GM11168 (cell line): ENCODE measurements at regions not wholly inside any gene's neighbourhood (a gene's known extent, or its start where the extent isn't known, plus 50 kb on each side); places are given as distances from the start of the nearest gene placed in this dataset.
"Not testable (repeated sequence)": the region's sequence is repeated elsewhere in the genome, so short reads cannot be mapped to it uniquely, and the experiment has no call there.

Experiments used
- in situ Hi-C: fragments of 300-500 bp; cut with MboI; formaldehyde crosslinking; loops from one replicate; pipeline ENCODE4 v1.12.0; 2022; ENCODE audit warnings: low sequenced_read_pairs; ENCODE audit not compliant: unreplicated experiment

DNA sequence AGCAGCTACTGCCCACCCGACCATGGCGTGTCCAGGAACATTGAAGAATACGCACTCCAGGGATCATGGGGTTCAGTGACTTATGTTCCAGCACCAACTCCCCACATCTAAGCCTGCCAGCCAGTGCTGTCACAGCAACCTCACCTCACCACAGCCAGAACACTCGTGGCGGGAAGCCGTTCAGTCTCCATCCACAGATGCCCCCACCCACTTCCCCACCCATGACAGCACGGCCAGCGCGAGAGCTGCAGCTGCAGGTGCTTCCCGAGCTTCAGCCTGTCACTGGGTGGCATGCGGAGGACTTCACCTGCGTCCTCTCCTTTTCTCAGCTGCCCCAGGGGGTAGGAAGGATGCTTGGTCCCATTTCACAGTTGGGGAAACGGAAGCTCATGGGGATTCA is 50.3 kb downstream of the RBFOX3 start:
- in situ Hi-C loops = no loop called here

DNA sequence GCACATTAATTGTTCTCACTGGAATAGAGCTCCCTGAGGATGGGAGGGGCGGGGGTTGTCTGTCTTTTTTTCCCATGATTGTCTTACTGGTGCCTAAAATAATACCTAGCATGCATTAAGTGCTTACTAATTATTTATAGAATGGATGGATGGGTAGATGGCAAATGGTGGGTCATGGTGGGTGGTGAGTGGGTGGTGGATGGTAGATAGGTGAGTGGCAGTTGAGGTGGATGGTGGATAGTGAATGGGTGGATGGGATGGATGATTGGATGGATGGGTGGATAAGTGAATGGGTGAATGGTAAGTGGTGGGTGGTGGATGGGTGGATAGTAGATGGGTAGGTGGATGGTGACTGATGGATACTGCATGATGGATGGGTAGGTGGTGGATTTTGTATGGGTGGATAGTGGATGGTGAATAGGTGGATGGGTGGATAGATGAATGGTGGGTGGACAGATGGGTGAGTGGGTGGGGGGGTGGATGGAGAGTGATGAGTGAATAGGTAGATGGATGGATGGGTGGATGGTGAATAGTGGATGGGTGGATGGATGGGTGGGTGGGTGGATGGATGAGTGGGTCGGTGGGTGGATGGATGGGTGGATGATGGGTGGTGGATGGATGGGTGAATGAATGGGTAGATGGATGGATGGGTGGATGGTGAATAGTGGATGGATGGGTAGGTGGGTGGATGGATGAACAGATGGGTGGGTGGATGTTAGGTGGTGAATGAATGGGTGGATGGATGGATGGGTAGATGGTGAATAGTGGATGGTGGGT is 51.6 kb downstream of the RBFOX3 start:
- in situ Hi-C loops = no loop called here

DNA sequence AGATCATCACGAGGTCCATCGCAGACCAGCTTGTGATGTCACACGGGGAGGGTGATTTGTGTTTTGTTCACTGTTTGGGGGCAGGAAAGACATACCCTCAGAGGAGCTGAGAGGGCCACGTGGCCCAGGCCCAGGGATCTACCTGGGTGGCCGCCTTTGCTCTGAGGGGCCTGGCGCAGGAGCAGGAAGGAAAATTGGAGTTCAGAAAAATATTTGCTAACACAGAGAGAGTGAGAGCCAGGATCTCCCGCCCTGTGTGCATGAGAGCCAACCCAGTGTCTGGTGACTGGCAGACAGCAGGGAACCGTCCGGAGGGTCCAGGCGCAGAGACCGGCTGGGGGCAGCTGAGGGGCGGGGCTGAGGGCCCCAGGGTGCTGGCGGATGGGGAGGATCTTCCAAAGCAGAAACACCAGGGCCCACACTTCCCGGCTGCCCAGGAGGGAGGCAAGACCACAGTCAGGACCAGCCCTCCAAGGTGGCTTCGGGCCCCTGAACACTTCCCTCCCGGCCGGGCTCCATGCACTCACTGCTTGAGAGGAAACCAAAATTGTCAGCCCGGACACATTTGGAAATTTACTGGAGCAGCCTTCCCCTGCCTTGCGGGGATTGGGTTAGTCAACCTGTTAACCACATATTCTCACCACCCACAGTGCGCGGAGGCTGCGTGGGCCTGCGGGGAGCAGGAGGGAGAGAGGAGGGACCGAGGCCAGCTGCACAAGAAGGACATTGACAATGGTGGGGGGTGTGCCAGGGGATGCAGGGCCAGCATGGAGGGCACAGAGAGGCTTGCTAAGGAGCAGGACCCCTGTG is 52.6 kb downstream of the RBFOX3 start:
- in situ Hi-C loops = no loop called here

DNA sequence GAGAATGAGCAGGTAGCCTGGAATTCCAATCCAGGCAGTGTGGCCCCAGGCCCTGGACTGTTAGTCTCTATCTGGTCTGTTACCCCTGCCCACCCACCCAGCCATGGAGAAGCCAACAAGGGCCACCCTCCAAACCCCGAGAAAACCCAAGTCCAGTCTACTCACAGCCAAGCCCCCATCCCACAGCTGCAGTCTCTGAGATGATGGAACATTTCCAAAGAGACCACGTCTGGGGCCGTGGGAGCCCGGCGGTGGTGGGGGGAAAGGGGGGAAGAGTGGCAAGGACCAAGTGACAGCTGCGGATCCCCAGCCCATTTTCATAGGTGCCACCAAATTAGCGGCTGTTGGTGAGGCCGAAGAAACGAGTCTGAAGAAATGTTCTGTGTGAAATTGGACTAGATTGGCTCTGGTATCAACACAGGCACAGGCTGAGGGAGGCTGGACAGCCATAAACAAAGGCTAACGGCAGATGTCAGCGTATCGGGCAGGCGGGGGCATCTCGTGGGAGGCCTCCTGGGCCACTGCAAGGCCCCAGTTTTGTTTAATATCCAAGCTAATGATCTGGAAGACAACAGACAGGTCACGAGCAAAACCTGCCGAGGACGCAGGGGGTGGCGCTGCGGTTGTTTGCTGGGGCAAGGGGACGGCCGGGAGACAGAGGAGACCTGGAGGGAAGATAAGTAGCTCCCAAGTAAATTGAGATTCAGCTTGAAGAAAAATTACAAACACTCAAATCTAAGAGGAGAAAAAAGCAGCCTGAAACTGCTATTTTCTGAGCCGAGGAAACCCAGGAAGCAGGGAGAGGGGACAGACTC is 53.4 kb downstream of the RBFOX3 start:
- in situ Hi-C loops = no loop called here

DNA sequence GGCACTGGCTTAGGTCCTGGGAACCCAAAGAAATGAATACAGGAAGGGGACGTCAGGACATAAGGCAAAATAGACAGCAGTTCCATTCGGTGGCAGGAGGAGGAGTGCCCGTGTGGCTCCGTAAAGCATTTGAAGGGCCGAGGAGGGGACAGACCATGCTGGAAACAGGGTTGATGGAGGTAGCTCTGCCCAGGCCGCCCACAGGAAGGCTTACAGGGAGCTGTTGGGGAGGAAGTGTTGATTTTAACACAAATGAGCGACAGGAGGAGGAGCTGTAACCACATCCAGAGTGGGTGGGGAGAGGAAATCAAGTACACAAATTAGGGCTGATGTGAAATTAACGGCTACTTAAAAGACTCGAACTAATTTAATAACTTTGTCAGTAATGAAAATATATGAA is 54.6 kb downstream of the RBFOX3 start:
- in situ Hi-C loops = no loop called here

DNA sequence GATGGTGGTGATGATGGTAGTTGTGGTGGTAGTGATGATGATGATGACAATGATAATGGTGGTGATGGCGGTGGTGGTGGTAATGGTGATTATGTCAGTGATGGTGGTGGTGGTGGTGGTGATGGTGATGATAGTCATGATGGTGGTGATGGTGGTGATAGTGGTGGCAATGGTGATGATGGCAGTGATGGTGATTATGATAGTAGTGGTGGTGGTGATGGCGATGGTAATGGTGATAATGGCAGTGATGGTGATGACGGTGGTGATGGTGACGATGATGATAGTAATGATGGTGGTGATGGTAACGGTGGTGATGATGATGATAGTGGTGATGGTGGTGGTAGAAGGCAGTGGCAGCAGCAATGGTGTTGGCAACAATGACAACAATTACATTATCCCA is 55.3 kb downstream of the RBFOX3 start:
- in situ Hi-C loops = no loop called here

DNA sequence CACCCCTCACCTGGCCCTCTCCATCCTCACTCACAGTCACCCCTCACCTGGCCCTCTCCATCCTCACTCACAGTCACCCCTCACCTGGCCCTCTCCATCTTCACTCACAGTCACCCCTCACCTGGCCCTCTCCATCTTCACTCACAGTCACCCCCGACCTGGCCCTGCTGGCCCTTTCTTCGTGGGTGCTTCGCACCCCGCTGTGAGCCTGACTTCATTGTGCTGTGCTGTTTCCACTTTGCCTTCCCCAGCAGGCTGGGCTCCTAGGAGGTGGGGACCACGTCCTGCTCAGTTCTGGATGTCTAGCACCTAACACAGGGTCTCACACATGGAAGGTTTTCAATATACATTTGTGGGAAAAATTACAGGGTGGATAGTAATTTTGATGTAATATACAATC is 56.5 kb downstream of the RBFOX3 start:
- in situ Hi-C loops = not testable (repeated sequence)

DNA sequence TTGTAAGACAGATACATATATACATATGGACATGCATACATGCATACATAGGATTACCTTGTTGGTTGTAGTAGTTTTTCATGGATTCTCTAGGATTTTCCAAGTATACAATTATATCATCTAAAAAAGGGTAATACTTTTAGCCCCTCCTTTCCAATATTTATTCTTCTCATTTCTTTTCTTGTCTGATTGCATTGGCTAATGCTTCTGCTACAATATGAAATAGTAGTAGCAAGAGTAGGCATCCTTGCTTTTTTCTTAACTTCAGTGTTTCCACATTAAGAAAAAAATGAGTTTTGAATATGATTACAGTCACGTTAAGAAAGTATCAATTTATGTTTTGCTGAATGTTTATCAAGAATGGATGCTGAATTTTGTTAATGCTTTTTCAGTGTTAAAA is 58.0 kb downstream of the RBFOX3 start:
- in situ Hi-C loops = no loop called here

DNA sequence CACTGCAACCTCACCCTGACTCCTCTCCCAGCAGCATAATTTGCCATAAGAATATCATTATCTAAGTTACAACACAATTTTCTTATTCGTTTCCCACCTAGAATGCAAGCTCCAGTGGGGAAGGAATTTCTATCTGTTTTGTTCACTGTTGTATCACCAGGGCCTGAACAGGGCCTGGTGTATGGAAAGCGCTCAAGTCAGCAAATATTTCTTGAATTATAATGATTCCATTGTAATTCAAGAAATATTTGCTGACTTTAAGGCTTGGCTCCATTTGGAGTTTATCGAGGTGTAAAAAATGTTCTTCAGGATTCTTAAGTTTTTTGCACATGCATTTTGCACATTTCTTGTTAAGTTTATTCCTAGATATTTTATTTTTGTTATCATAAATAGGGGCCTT is 58.4 kb downstream of the RBFOX3 start:
- in situ Hi-C loops = no loop called here

DNA sequence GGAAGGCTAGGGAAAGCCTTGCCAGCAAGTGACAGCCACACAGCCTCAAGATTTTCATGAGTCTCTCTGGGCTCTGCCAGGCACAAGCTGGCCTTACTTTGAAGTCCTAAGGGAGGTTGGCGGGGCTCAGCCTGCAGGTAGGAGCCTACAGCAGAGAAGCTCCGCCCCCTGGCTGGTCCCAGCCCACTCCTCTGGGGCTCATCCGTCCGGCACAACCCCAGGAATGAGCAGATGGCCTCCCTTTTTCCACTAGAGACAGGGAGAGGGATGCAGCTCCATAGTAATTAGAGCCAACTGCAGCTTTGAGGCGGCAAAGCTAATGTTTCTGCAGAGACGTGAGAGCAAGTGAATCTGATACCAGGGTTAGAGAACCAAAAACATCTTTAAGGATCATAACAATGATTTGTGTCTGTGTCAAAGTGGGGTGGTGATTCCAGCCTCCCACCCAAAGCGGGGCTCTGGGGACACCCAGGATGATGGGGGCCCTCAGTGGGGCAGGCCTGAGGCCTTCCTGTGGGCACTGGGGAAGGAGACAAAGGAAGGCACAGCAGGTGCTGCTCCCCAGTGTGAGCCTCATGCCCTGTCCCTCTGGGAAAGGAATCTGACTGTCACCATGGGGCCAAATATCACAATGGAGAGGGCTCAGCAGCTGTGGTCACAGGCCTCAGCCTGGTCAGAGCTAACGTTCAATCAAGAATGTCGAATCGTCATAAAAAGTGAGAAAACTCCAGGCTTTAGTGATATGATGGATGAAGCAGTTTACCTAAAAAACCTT is 61.5 kb downstream of the RBFOX3 start:
- in situ Hi-C loops = no loop called here

DNA sequence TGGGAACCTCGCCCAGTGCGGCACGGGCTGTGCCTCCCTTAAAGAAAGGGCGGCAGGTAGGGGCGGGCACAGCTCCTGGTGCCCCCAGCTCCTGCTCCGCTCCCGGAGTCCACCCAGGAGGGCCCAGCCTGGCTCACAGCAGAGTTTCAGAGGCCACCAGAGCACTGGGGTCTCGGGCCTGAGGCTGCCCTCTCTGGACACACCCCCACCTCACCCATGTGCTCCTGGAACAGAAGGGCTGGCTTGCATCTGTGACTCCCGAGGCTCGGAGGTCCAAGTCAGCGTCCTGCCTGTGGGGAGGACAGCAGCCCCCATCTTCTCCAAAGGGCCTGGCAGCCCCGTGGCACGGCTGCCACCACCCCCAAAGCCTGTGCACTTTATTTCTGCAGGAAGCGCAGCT is 62.7 kb downstream of the RBFOX3 start:
- in situ Hi-C loops = no loop called here

DNA sequence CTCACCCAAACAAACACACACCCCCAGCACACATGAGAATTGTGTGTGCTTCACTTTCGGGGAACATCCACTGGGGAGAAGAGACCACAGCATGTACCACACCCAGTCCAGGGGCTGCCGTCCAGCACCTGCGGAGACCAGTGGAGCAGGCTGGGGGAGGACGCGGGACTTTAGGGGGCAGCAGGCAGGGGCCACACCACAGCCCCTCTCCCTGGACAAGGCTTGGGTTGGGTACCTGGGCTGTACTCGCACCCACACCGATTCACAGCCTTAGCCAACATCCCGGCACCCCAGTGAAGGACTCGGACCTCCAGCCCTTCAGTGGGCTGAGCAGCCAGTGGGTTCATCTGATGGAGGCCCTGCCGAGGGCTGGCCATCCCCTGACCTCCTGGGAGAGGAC is 63.3 kb downstream of the RBFOX3 start:
- in situ Hi-C loops = no loop called here

DNA sequence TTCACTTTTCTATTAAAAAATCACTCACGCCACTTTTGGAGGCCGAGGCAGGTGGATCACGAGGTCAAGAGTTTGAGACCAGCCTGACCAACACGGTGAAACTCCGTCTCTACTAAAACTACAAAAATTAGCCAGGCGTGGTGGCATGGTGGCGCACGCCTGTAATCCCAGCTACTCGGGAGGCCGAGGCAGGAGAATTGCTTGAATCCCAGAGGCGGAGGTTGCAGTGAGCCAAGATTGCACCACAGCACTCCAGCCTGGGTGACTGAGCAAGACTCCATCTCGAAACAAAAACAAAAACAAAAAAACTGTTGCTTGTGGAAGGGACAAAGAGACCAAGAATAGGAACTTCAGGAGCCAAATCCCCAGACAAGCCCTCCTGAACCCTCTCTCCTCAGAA is 63.7 kb downstream of the RBFOX3 start:
- in situ Hi-C loops = not testable (repeated sequence)

DNA sequence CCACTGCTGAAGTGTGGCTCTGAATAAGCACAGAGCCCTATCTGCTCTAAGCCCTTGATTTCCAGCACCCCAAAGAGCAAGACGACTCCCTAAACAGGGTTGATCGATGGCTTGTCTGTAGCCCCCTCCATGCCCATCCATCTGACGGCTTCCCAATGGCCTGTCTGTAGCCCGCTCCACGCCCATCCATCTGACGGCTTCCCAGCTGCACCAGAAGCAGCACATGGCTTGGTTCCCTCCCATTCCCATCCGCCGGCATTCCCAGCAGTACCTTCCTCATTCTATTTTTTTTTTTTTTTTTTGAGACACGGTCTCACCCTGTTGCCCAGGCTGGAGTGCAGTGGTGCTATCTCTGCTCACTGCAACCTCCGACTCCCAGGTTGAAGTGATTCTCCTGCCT is 64.5 kb downstream of the RBFOX3 start:
- in situ Hi-C loops = no loop called here

DNA sequence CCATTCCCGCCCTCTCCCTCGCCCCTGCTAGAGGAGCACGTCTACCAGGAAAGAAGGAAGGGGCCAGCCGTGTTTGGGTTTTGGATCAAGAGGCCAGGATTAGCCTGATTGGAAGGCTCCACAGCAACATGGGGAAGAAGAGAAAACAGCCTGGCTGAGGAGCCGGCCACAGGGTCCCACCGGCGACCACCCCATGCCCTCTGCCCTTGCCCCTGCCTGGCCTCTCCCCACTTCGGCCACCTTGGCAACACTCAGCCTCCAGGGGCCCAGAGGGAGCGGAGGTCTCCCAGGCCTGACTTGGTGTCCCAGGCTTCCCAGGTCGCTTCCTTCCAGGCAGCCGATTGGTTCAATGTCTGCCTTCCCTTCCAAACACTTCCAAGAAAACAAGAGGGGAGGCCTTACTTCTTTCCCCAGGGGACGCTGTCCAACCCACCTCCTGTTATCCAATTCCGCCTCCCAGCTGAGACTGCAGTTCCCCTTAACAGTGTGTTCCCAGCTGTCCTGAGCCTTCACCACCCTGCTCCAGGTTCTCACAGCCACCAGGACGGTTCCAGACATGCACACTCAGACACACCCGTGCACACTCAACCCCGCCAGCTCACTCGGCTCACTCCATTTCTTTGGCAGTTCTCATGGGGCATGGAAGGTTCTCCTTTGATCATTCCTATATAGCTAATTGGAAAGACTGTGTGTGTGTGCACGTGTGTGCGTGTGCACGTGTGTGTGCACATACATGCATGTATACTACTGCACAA is 65.4 kb downstream of the RBFOX3 start:
- in situ Hi-C loops = no loop called here

DNA sequence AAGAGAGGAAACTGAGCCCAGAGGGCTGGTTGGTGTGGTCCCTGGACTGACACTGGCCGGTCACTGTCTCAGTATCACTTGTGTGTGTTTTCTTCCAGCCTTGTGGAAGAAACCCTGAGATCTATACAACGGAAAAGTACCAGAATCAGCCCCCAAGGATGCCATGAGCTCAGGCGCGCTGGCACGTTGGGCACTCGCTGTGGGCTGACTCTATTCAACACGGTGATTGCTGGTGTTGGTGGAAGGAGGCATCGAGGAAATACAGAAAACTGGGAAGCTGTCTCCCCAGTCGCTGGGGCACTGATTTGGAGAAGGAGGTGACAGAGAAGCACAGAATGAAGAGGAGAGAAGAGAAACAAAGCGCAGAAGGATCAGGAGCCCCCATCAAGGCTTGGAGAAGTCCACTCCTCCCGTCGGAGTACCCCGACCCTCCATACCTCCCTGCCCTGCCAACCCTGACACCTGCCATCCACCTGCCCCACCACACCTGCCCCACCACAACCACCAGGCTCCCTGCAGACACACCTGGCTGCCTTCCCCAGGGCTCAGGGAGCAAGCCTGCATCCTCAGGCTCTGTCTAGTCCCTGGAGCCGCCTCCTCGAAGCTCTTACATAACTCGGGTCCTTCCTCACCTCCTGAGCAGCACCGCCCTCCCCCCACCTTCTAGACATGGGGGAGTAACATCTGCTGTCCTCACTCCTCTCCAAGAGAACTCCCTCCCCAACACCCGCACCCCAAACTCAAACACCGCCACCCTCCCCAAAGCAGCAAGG is 66.5 kb downstream of the RBFOX3 start:
- in situ Hi-C loops = no loop called here

DNA sequence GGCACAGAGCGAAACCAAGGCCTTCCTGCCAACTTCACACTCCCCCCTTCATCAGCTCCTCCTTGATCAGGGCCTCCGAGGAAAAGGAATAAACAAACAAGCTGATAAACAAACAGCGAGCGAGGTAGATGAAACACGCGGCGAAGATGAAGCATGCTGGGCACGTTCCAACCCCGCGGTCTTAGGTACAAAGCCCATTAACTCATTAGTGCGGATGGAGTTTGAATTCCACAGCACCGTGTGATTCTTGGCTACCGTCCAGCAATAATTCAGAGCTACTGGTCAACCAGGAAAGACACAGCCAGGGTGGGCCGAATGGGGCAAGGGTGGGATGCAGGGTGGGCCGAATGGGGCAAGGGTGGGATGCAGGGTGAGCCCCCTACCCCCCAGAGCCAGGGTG is 67.3 kb downstream of the RBFOX3 start:
- in situ Hi-C loops = no loop called here

DNA sequence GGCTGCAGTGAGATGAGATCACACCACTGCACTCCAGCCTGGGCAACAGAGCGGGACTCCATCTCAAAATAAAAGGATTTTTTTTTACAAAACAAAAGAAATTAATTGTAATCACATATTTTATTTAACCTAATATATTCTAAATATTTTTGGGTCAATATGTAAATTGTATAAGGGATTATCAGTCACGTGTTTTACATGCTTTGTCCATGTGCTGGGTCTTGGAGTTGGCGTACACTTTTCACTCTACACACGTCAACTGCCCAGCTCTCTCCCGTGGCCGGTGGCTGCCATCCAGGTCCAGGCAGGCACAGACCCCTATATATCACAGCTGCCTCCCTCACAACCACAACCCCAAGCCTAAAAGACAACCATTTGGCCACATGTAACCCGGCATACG is 68.1 kb downstream of the RBFOX3 start:
- in situ Hi-C loops = no loop called here
